ENCODE measurements at regions not wholly inside any gene's neighbourhood (a gene's known extent, or its start where the extent isn't known, plus 50 kb on each side); places are given as distances from the start of the nearest gene placed in this dataset.

DNA sequence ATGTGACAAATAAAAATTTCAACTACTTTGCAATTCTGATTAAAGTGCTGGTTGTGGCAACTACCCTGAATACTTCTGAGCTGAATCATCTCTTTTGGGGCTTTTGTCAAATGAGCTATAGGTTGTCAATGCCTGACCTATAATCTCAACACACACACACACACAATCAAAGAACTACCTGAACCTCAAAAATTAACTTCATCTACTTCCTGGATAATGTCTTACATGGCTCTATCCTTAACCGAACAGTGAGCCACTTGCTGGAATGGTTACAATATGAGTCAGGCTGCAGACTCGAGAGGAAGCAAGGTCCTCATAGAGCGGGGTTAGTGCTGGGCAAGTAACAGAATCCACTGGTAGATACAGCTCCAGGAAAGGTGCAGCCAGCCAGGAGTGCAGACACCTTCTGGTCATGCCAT is 70.6 kb upstream of the DST start:
- peaks cover 0 to 25% (median 19%) of the 10 kb centered on the region in 4 donors for H3K4me1 ChIP-seq
- DNase-seq (peak in 1 of 2 donors; percentile 81), ATAC-seq (ENCODE audit: low FRiP score in 2 of 2) (peak; percentile 82 to 87)
- H3K4me3 ChIP-seq, result no peak overlapping the region
- peak overlapping the region in 1 of 4 donors; percentile 7 for H3K27ac ChIP-seq
- H3K36me3 ChIP-seq, result no peaks in the 10 kb centered on the region
- H3K9me3 ChIP-seq, result no peaks in the 10 kb centered on the region
- TF ChIP-seq, protein P1, sequence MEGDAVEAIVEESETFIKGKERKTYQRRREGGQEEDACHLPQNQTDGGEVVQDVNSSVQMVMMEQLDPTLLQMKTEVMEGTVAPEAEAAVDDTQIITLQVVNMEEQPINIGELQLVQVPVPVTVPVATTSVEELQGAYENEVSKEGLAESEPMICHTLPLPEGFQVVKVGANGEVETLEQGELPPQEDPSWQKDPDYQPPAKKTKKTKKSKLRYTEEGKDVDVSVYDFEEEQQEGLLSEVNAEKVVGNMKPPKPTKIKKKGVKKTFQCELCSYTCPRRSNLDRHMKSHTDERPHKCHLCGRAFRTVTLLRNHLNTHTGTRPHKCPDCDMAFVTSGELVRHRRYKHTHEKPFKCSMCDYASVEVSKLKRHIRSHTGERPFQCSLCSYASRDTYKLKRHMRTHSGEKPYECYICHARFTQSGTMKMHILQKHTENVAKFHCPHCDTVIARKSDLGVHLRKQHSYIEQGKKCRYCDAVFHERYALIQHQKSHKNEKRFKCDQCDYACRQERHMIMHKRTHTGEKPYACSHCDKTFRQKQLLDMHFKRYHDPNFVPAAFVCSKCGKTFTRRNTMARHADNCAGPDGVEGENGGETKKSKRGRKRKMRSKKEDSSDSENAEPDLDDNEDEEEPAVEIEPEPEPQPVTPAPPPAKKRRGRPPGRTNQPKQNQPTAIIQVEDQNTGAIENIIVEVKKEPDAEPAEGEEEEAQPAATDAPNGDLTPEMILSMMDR (IDR thresholded peaks at IDR 0.05), result no peak
- TF ChIP-seq POLR2A (IDR thresholded peaks at IDR 0.05), result no peak
- TF ChIP-seq POLR2AphosphoS5 (IDR thresholded peaks at IDR 0.05), result no peak
- TF ChIP-seq EP300 (IDR thresholded peaks at IDR 0.05), result no peak
- no peaks in the 10 kb centered on the region for H3K27me3 ChIP-seq
- 70 to 89% methylated on average over 3 of the region's 3 CpGs for WGBS, 2 donors

DNA sequence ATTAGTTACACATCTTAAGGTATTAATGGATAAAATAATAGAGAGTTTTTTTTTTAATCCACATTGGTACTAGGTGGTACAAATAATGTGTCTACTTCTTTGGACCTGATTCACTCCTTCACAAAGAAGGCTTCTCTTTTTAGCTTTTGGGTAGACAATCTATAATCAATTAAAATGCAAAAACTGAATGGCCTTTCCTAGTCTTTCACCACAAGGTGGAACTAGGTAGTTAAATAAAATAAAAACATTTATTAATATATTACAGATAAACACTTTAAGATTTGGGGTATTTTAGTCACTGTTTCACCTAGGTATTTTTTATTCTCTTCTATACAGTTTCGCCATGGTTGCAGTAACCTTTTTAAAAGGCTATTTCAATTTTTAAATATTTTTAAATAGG is 68.3 kb upstream of the DST start:
- H3K36me3 ChIP-seq, result no peaks in the 10 kb centered on the region
- no peak overlapping the region for H3K27ac ChIP-seq
- H3K4me1 ChIP-seq, result peaks cover 0 to 25% (median 19%) of the 10 kb centered on the region in 4 donors
- no peak for TF ChIP-seq POLR2A (IDR thresholded peaks at IDR 0.05)
- TF ChIP-seq EP300 (IDR thresholded peaks at IDR 0.05), result no peak
- TF ChIP-seq POLR2AphosphoS5 (IDR thresholded peaks at IDR 0.05), result no peak
- TF ChIP-seq, protein P1 (IDR thresholded peaks at IDR 0.05), result no peak
- H3K4me3 ChIP-seq, result no peak overlapping the region
- WGBS, 2 donors, result 95% methylated on average over 1 of the region's 1 CpG
- DNase-seq, result no peak
- no peaks in the 10 kb centered on the region for H3K9me3 ChIP-seq
- ATAC-seq (ENCODE audit: low FRiP score in 2 of 2), result no peak
- no peaks in the 10 kb centered on the region for H3K27me3 ChIP-seq

DNA sequence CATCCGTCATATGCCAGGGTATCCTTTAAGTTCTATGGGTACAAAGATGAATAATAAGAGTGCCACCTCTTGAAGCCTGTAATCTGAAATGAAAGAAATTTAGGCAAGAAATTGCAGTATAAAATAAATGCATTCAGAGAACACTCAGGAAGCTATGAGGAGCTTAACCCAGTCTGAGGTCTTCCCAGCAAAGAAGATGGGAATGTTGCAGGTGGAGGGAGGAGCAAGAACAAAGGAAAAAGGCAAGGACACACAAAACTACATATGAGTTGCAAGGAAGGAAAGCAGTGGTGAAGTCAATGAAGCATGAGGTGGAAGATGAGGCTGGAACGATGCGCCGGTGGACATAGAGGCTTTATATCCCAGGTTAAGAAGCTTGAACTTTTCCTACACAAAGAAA is 67.0 kb upstream of the DST start:
- Histone ChIP-seq H3K9me3 (no peaks in the 10 kb centered on the region), H3K36me3 (no peaks in the 10 kb centered on the region), H3K27me3 (no peaks in the 10 kb centered on the region), H3K4me1 (peaks cover 0 to 13% (median 9%) of the 10 kb centered on the region in 4 donors), H3K27ac (no peak overlapping the region), H3K4me3 (no peak overlapping the region)
- WGBS, 2 donors, result 94 to 96% methylated on average over 4 of the region's 4 CpGs
- DNase-seq (no peak), ATAC-seq (ENCODE audit: low FRiP score in 2 of 2) (no peak)
- no peak for TF ChIP-seq POLR2AphosphoS5 (IDR thresholded peaks at IDR 0.05)

DNA sequence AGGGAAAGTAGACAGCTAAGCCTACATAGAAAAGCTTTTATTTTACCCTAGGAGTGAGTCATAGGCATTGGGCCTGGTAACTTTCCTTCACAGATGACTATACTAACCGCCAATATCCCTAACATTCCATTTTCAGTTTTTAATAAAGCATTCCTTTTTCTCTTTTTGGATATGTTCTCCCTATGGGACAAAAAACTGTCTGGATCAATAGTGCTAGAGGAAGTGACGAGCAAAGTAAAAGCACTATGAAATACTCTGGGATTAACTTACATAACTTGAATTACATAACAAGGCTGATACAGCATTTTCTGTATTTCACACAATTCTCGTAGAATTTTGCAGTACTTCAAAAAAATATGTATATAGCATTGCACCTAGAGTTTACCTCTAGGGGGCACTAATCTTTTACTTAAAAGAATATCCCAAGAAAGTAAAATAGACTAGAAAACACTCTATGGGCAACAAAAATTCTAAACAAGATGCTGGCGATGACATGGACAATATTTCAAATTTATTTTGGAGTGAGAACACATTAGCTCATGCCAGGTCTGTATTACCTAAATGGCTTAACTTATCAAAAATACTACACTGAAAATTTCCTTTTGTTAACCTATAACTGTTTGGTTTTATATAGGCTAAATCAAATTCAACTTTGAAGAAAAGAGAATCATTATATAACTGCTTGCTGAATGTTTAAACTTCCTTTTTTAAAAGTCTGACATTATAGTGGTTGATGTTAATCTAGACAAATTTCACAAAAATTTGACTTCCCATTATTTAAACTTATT is 66.3 kb upstream of the DST start:
- H3K4me3 ChIP-seq, result no peak overlapping the region
- peaks cover 0 to 10% (median 3%) of the 10 kb centered on the region in 4 donors for H3K4me1 ChIP-seq
- TF ChIP-seq, protein P1 (IDR thresholded peaks at IDR 0.05), result peak; percentile 42 to 60 (median 57)
- no peak for TF ChIP-seq POLR2A (IDR thresholded peaks at IDR 0.05)
- ATAC-seq (ENCODE audit: low FRiP score in 2 of 2) (peak in 1 of 2 donors; percentile 81), DNase-seq (no peak)
- H3K36me3 ChIP-seq, result no peaks in the 10 kb centered on the region
- H3K27ac ChIP-seq, result peak overlapping the region in 2 of 4 donors; percentile 4 to 25
- no peaks in the 10 kb centered on the region for H3K27me3 ChIP-seq
- H3K9me3 ChIP-seq, result no peaks in the 10 kb centered on the region
- 39 to 50% methylated on average over 4 of the region's 4 CpGs for WGBS, 2 donors

DNA sequence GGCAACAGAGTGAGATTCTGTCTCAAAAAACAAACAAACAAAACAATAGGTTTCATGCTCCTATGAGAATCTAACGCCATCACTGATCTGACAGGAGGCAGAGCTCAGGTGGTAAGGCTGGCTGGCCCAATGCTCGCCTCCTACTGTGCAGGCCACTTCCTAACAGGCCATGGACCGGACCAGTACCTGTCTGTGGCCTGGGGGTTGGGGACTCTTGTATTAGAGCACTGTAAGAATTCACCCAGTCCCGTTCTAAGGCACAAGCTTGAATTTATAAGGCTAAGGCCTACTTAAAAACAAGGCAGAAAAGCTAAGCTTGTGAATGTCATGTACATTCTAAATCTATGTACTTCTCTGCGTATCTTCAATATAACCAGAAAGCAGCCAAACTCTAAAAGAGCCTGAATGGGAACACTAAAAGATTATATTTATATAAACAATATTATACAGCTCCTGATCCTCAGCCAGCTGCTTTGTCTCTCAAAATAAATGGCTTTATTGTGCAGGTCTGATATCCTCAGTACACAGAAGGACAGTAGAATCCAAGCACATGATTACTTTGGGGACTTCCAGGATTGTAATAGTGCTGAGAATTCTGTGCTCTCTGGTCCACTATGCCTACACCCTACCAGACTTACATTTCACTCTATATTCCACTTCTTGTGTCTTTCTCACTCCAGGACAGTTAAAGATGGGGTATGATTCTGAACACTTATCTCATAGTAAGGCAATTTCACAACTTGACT is 64.5 kb upstream of the DST start:
- Histone ChIP-seq H3K27ac (no peak overlapping the region), H3K36me3 (no peaks in the 10 kb centered on the region), H3K4me3 (no peak overlapping the region), H3K27me3 (no peaks in the 10 kb centered on the region), H3K4me1 (peaks cover 0 to 6% (median 2%) of the 10 kb centered on the region in 4 donors), H3K9me3 (no peaks in the 10 kb centered on the region)
- DNase-seq, result no peak
- TF ChIP-seq, protein P1 (IDR thresholded peaks at IDR 0.05), result no peak
- TF ChIP-seq POLR2AphosphoS5 (IDR thresholded peaks at IDR 0.05), result no peak
- no peak for TF ChIP-seq EP300 (IDR thresholded peaks at IDR 0.05)
- ATAC-seq (ENCODE audit: low FRiP score in 2 of 2), result no peak
- 88 to 94% methylated on average over 5 of the region's 5 CpGs for whole genome bisulfite sequencing, 2 donors

Data from upper lobe of left lung (tissue), 6 donors.